CD4-positive, alpha-beta T cell (primary cell): ENCODE measurements at regions not wholly inside any gene's neighbourhood (a gene's known extent, or its start where the extent isn't known, plus 50 kb on each side); places are given as distances from the start of the nearest gene placed in this dataset.

Source experiments
- ATAC-seq: fragments of 200-7000 bp; cut with Tn5 transposase; one replicate; pipeline ENCODE4 v1.10.0; 2022; ENCODE audit warnings: mild to moderate bottlenecking; ENCODE audit not compliant: poor library complexity
- CTCF ChIA-PET: fragments of 350-600 bp; sonication (Branson Sonifier 250); formaldehyde crosslinking; loops from one replicate; lab custom pipeline; 2021; ENCODE audit warnings: antibody characterized with exemption, inconsistent platforms; lab: Charles Lee
- POLR2A ChIA-PET: fragments of 350-600 bp; sonication (Branson Sonifier 250); formaldehyde crosslinking; loops from one replicate; lab custom pipeline; 2021; ENCODE audit warnings: antibody characterized with exemption, inconsistent platforms; lab: Charles Lee
- DNase-seq, 14 experiments: peaks; one replicate each; pipeline ENCODE4 v3.0.0-alpha.2; 2013 to 2020; ENCODE audit warnings: mixed read lengths in 2 of 14
- H3K27ac ChIP-seq, 2 donors: one replicate each; pipeline versions ENCODE4 v1.5.1 to v1.7.0; 2013; ENCODE audit warnings: low read length in 2 of 2, low read depth in 1 of 2, mild to moderate bottlenecking in 1 of 2
- H3K27me3 ChIP-seq, 2 experiments: 1 replicate in 1 of 2; 2 replicates in 1 of 2; pipeline versions ENCODE4 v1.6.1 to v1.7.0; 2013; ENCODE audit warnings: low read length in 2 of 2, control low read depth in 1 of 2, mild to moderate bottlenecking in 1 of 2, moderate library complexity in 1 of 2; ENCODE audit not compliant: insufficient read depth in 2 of 2, control insufficient read depth in 1 of 2
- H3K36me3 ChIP-seq: one replicate; pipeline ENCODE4 v1.6.1; 2013; ENCODE audit warnings: low read length, control low read depth; ENCODE audit not compliant: insufficient read depth
- H3K4me1 ChIP-seq: one replicate; pipeline ENCODE4 v1.6.1; 2013; ENCODE audit warnings: low read length, control low read depth; ENCODE audit not compliant: insufficient read depth
- H3K4me3 ChIP-seq: one replicate; pipeline ENCODE4 v1.5.1; 2013; ENCODE audit warnings: mild to moderate bottlenecking, low read length, moderate library complexity
- H3K9me3 ChIP-seq, 2 experiments: 1 replicate in 1 of 2; 2 replicates in 1 of 2; pipeline versions ENCODE4 v1.6.1 to v1.7.0; 2013; ENCODE audit warnings: low read length in 2 of 2, mild to moderate bottlenecking in 2 of 2, control low read depth in 1 of 2, moderate library complexity in 1 of 2; ENCODE audit not compliant: control insufficient read depth in 1 of 2, insufficient read depth in 1 of 2
- H3K27ac Mint-ChIP-seq: one replicate; pipeline ENCODE4 v1.8.0; 2020; ENCODE audit warnings: mixed read lengths
- H3K27me3 Mint-ChIP-seq: one replicate; pipeline ENCODE4 v1.8.0; 2021; ENCODE audit warnings: mixed read lengths
- H3K36me3 Mint-ChIP-seq: one replicate; pipeline ENCODE4 v1.8.0; 2021; ENCODE audit warnings: low read depth, mixed read lengths
- H3K4me1 Mint-ChIP-seq: one replicate; pipeline ENCODE4 v1.8.0; 2021; ENCODE audit warnings: low read depth, mixed read lengths
- H3K4me3 Mint-ChIP-seq: one replicate; pipeline ENCODE4 v1.8.0; 2020; ENCODE audit warnings: mild to moderate bottlenecking, mixed read lengths
- H3K9me3 Mint-ChIP-seq: one replicate; pipeline ENCODE4 v1.8.0; 2020; ENCODE audit warnings: mixed read lengths
- intact Hi-C, 2 experiments: fragments of 100-400 bp; cut with DNase I in 1 of 2; cut with micrococcal nuclease in 1 of 2; formaldehyde crosslinking; loops; one replicate each; pipeline versions ENCODE4 v1.15.1 to v1.9.0; 2023 to 2025; cut with DNase I, micrococcal nuclease
- TF ChIP-seq, protein P1 (sequence below): fragments of 200-600 bp; IDR thresholded peaks from one replicate; pipeline ENCODE4 v1.8.0; 2022; ENCODE audit warnings: antibody characterized with exemption, mild to moderate bottlenecking

GRCh38 chr6:100160930-100161329 lies 166.9 kb upstream of the MCHR2 start:
- Mint-ChIP-seq H3K27me3 (peaks cover 5% of the 10 kb centered on the region), H3K36me3 (no peaks in the 10 kb centered on the region), H3K27ac (no peak overlapping the region), H3K4me1 (no peaks in the 10 kb centered on the region), H3K9me3 (no peaks in the 10 kb centered on the region), H3K4me3 (no peak overlapping the region)
- Histone ChIP-seq H3K27me3 (no peaks in the 10 kb centered on the region), H3K36me3 (no peaks in the 10 kb centered on the region), H3K27ac (no peak overlapping the region), H3K4me3 (no peak overlapping the region), H3K9me3 (no peaks in the 10 kb centered on the region), H3K4me1 (no peaks in the 10 kb centered on the region)
- TF ChIP-seq, protein P1, sequence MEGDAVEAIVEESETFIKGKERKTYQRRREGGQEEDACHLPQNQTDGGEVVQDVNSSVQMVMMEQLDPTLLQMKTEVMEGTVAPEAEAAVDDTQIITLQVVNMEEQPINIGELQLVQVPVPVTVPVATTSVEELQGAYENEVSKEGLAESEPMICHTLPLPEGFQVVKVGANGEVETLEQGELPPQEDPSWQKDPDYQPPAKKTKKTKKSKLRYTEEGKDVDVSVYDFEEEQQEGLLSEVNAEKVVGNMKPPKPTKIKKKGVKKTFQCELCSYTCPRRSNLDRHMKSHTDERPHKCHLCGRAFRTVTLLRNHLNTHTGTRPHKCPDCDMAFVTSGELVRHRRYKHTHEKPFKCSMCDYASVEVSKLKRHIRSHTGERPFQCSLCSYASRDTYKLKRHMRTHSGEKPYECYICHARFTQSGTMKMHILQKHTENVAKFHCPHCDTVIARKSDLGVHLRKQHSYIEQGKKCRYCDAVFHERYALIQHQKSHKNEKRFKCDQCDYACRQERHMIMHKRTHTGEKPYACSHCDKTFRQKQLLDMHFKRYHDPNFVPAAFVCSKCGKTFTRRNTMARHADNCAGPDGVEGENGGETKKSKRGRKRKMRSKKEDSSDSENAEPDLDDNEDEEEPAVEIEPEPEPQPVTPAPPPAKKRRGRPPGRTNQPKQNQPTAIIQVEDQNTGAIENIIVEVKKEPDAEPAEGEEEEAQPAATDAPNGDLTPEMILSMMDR, result no peak
- ChIA-PET CTCF (no interaction called here), POLR2A (no interaction called here)
- intact Hi-C loops, result no loop called here
- DNase-seq (no peak), ATAC-seq (no peak)

- DNase-seq (no peak), ATAC-seq (no peak)
- no peaks in the 10 kb centered on the region for H3K27me3 ChIP-seq
- ChIA-PET CTCF (no interaction called here), POLR2A (no interaction called here)
- H3K27me3 Mint-ChIP-seq, result no peaks in the 10 kb centered on the region
- no peak overlapping the region for H3K27ac Mint-ChIP-seq
- no peaks in the 10 kb centered on the region for H3K9me3 Mint-ChIP-seq
- no peak overlapping the region for H3K4me3 Mint-ChIP-seq
- H3K27ac ChIP-seq, result no peak overlapping the region
- H3K9me3 ChIP-seq, result no peaks in the 10 kb centered on the region
- no peak overlapping the region for H3K4me3 ChIP-seq
- no peaks in the 10 kb centered on the region for H3K36me3 ChIP-seq
- intact Hi-C loops, result no loop called here
- TF ChIP-seq, protein P1, result no peak
- H3K36me3 Mint-ChIP-seq, result no peaks in the 10 kb centered on the region
- no peaks in the 10 kb centered on the region for H3K4me1 ChIP-seq
- no peaks in the 10 kb centered on the region for H3K4me1 Mint-ChIP-seq
Observed at GRCh38 chr6:100155141-100155540, 161.1 kb upstream of the MCHR2 start.

GRCh38 chr6:100153636-100154275 lies 159.7 kb upstream of the MCHR2 start:
- no peak for DNase-seq
- Histone ChIP-seq H3K36me3 (no peaks in the 10 kb centered on the region), H3K4me3 (no peak overlapping the region), H3K27me3 (no peaks in the 10 kb centered on the region), H3K9me3 (no peaks in the 10 kb centered on the region), H3K27ac (no peak overlapping the region), H3K4me1 (no peaks in the 10 kb centered on the region)
- no peaks in the 10 kb centered on the region for H3K36me3 Mint-ChIP-seq
- H3K4me3 Mint-ChIP-seq, result no peak overlapping the region
- TF ChIP-seq, protein P1, result no peak
- intact Hi-C loops, result no loop called here
- H3K27me3 Mint-ChIP-seq, result no peaks in the 10 kb centered on the region
- POLR2A ChIA-PET, result no interaction called here
- no peak overlapping the region for H3K27ac Mint-ChIP-seq
- CTCF ChIA-PET, result no interaction called here
- H3K4me1 Mint-ChIP-seq, result no peaks in the 10 kb centered on the region
- H3K9me3 Mint-ChIP-seq, result no peaks in the 10 kb centered on the region
- no peak for ATAC-seq
